Vagina (tissue), 2 donors: ENCODE measurements at regions not wholly inside any gene's neighbourhood (a gene's known extent, or its start where the extent isn't known, plus 50 kb on each side); places are given as distances from the start of the nearest gene placed in this dataset.
A peak's percentile ranks its signal among the peaks of the same experiment; 100 is the strongest.

Source experiments
- DNase-seq, 2 donors: peaks; one replicate each; pipeline ENCODE4 v3.0.0-alpha.2; 2017; ENCODE audit errors: extremely low spot score in 2 of 2
- H3K27ac ChIP-seq: fragments of 200-600 bp; sonication (generic); one replicate; pipeline ENCODE4 v1.5.1; 2019
- H3K27me3 ChIP-seq: fragments of 200-600 bp; sonication (generic); one replicate; pipeline ENCODE4 v1.5.1; 2019
- H3K36me3 ChIP-seq, 2 donors: fragments of 200-600 bp; sonication (generic); one replicate each; pipeline ENCODE4 v1.5.1; 2017 to 2019
- H3K4me1 ChIP-seq: fragments of 200-600 bp; sonication (generic); one replicate; pipeline ENCODE4 v1.5.1; 2019
- H3K4me3 ChIP-seq, 2 donors: fragments of 200-600 bp; sonication (generic); 1 replicate in 1 of 2; 2 replicates in 1 of 2; pipeline ENCODE4 v1.5.1; 2016 to 2019
- H3K9me3 ChIP-seq: fragments of 200-600 bp; sonication (generic); one replicate; pipeline ENCODE4 v1.5.1; 2019
- POLR2A ChIP-seq, 2 donors: fragments of 450-650 bp; IDR thresholded peaks; one replicate each; pipeline ENCODE4 v1.6.1; 2017; ENCODE audit warnings: antibody characterized with exemption in 2 of 2, mild to moderate bottlenecking in 2 of 2, moderate library complexity in 2 of 2
- POLR2AphosphoS5 ChIP-seq, 2 donors: sonication (generic); formaldehyde crosslinking; IDR thresholded peaks; one replicate each; pipeline ENCODE4 v1.9.0; 2017; ENCODE audit warnings: antibody characterized with exemption in 2 of 2, mild to moderate bottlenecking in 2 of 2, low read depth in 1 of 2; ENCODE audit not compliant: insufficient read depth in 1 of 2
- intact Hi-C: fragments of 100-400 bp; cut with DNase I; formaldehyde crosslinking; loops from one replicate; pipeline ENCODE4 v1.15.1; 2023
- TF ChIP-seq, protein P1 (sequence below), 3 experiments: fragments of 450-650 bp in 2 of 3; fragments of 200-600 bp in 1 of 3; sonication (generic) in 1 of 3; IDR thresholded peaks; one replicate each; pipeline ENCODE4 v1.5.1; 2017 to 2019; ENCODE audit warnings: antibody characterized with exemption in 3 of 3, mild to moderate bottlenecking in 2 of 3, moderate library complexity in 2 of 3

DNA sequence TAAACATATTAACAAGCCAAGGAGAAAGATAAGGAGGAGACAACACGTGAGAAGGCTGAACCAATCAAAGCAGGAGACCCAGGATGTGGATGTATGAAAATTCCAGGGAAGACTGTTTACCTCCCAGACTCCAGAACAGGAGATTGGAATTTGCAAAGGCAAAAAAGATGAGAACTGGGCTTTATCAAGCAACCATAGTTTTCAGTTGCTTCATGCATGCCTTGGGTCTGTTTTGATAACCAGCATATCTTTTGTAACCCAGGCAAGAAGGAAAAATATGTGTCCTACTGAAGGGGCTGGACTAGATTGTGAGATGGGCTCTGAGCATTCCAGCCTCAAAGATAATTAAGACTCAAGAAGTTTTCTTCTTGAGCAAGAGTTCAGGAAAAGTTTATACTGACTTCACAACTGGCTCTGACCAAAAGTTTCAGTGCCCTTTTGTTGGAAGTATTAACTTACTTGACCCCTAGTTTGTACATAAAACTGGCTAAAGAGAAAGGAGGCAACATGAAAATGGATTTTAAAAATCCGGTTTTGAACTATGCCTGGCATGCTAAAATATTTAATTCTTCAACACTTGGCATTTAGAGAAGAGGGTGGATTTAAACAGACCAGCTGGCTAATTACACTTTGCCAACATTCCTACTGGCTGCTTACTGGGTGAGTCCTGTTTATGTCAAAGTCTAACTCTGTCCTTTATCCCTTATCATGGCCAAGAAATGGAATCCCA is 79.3 kb upstream of the CD28 start:
- H3K4me1 ChIP-seq, result peaks cover 35% of the 10 kb centered on the region
- H3K4me3 ChIP-seq, result no peak overlapping the region
- no peaks in the 10 kb centered on the region for H3K27me3 ChIP-seq
- peak overlapping the region; percentile 44 for H3K27ac ChIP-seq
- no peak for DNase-seq
- H3K36me3 ChIP-seq, result no peaks in the 10 kb centered on the region
- no peak for TF ChIP-seq POLR2AphosphoS5 (IDR thresholded peaks at IDR 0.05; ENCODE audit: insufficient read depth in 1 of 2, low read depth in 1 of 2)
- no peak for TF ChIP-seq POLR2A (IDR thresholded peaks at IDR 0.05)
- TF ChIP-seq, protein P1, sequence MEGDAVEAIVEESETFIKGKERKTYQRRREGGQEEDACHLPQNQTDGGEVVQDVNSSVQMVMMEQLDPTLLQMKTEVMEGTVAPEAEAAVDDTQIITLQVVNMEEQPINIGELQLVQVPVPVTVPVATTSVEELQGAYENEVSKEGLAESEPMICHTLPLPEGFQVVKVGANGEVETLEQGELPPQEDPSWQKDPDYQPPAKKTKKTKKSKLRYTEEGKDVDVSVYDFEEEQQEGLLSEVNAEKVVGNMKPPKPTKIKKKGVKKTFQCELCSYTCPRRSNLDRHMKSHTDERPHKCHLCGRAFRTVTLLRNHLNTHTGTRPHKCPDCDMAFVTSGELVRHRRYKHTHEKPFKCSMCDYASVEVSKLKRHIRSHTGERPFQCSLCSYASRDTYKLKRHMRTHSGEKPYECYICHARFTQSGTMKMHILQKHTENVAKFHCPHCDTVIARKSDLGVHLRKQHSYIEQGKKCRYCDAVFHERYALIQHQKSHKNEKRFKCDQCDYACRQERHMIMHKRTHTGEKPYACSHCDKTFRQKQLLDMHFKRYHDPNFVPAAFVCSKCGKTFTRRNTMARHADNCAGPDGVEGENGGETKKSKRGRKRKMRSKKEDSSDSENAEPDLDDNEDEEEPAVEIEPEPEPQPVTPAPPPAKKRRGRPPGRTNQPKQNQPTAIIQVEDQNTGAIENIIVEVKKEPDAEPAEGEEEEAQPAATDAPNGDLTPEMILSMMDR (IDR thresholded peaks at IDR 0.05), result no peak
- H3K9me3 ChIP-seq, result no peaks in the 10 kb centered on the region
- intact Hi-C loops, result no loop called here

GRCh38 chr2:203629699-203630098 is 76.7 kb upstream of the CD28 start:
- intact Hi-C loops, result no loop called here
- no peak overlapping the region for H3K4me3 ChIP-seq
- peak overlapping the region; percentile 46 for H3K27ac ChIP-seq
- TF ChIP-seq, protein P1 (IDR thresholded peaks at IDR 0.05), result no peak
- TF ChIP-seq POLR2AphosphoS5 (IDR thresholded peaks at IDR 0.05; ENCODE audit: insufficient read depth in 1 of 2, low read depth in 1 of 2) (no peak), POLR2A (IDR thresholded peaks at IDR 0.05) (no peak)
- H3K27me3 ChIP-seq, result no peaks in the 10 kb centered on the region
- H3K36me3 ChIP-seq, result no peaks in the 10 kb centered on the region
- H3K4me1 ChIP-seq, result peaks cover 23% of the 10 kb centered on the region
- no peak for DNase-seq
- H3K9me3 ChIP-seq, result no peaks in the 10 kb centered on the region

DNA sequence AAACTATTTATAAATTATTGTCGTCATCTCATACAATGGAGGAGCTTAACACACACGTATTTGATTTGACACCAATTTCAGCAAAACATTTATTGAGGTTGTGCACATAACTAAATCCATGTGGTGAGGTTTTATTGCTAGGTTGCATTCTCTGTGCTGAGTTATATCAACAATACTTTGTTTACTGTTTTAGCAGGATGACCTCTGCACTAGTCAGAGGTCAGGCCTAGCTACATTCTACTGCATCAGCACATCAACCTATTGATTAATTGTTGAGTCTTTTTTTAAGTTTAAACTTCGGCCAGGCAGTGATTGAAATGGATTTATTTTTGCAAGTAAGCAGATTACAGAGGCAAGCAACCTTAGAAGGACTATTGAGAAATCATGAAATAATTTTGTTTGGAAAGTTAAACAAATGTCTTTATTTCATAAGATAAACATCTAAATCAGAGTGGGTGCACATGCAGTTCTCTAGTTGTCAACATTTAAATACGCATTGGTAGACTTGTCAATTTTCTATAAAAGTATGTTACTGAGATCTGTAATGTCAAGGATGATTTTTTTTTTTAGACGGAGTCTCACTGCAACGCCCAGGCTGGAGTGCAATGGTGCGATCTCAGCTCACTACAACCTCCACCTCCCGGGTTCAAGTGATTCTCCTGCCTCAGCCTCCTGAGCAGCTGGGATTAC is 75.2 kb upstream of the CD28 start:
- peak overlapping the region; percentile 46 for H3K27ac ChIP-seq
- no peaks in the 10 kb centered on the region for H3K36me3 ChIP-seq
- H3K27me3 ChIP-seq, result no peaks in the 10 kb centered on the region
- peaks cover 16% of the 10 kb centered on the region for H3K4me1 ChIP-seq
- H3K4me3 ChIP-seq, result no peak overlapping the region
- intact Hi-C loops, result no loop called here
- no peak for DNase-seq
- TF ChIP-seq POLR2AphosphoS5 (IDR thresholded peaks at IDR 0.05; ENCODE audit: insufficient read depth in 1 of 2, low read depth in 1 of 2) (no peak), POLR2A (IDR thresholded peaks at IDR 0.05) (no peak)
- TF ChIP-seq, protein P1 (IDR thresholded peaks at IDR 0.05), result no peak
- no peaks in the 10 kb centered on the region for H3K9me3 ChIP-seq

- peaks cover 20% of the 10 kb centered on the region for H3K4me1 ChIP-seq
- peak overlapping the region; percentile 53 for H3K27ac ChIP-seq
- intact Hi-C loops, result no loop called here
- no peaks in the 10 kb centered on the region for H3K27me3 ChIP-seq
- H3K4me3 ChIP-seq, result no peak overlapping the region
- TF ChIP-seq, protein P1 (IDR thresholded peaks at IDR 0.05), result no peak
- TF ChIP-seq POLR2A (IDR thresholded peaks at IDR 0.05) (no peak), POLR2AphosphoS5 (IDR thresholded peaks at IDR 0.05; ENCODE audit: insufficient read depth in 1 of 2, low read depth in 1 of 2) (no peak)
- H3K36me3 ChIP-seq, result no peaks in the 10 kb centered on the region
- DNase-seq, result no peak
- no peaks in the 10 kb centered on the region for H3K9me3 ChIP-seq
Observed at GRCh38 chr2:203636588-203637470, 69.6 kb upstream of the CD28 start.
